T-helper 2 cell treated with Interferon-gamma antibody and Interleukin-4, amounts not matched to agents 100 ng/mL and 5 ng/mL, for 36 hours (primary cell): ENCODE measurements at regions not wholly inside any gene's neighbourhood (a gene's known extent, or its start where the extent isn't known, plus 50 kb on each side); places are given as distances from the start of the nearest gene placed in this dataset.

Experiments
- intact Hi-C: fragments of 100-400 bp; cut with micrococcal nuclease; formaldehyde crosslinking; loops from one replicate; pipeline ENCODE4 v1.15.1; 2023

- intact Hi-C loops: no loop called here
Measured at GRCh38 chr18:75687626-75688025, 260.1 kb upstream of the SMIM21 start.

GRCh38 chr18:75683426-75683825, 255.9 kb upstream of the SMIM21 start:
- intact Hi-C loops: no loop called here

GRCh38 chr18:75681538-75682115, 254.1 kb upstream of the SMIM21 start:
- intact Hi-C loops: no loop called here

- intact Hi-C loops: no loop called here
Measured at GRCh38 chr18:75679331-75679730, 251.8 kb upstream of the SMIM21 start.

GRCh38 chr18:75678627-75679026, 251.1 kb upstream of the SMIM21 start:
- intact Hi-C loops: no loop called here

GRCh38 chr18:75677696-75678455, 250.4 kb upstream of the SMIM21 start:
- intact Hi-C loops: no loop called here

- intact Hi-C loops: no loop called here
Measured at GRCh38 chr18:75660932-75661331, 233.4 kb upstream of the SMIM21 start.

- intact Hi-C loops: no loop called here
Measured at GRCh38 chr18:75659535-75660023, 232.1 kb upstream of the SMIM21 start.

- intact Hi-C loops: no loop called here
Measured at GRCh38 chr18:75658330-75658729, 230.8 kb upstream of the SMIM21 start.

- intact Hi-C loops: no loop called here
Measured at GRCh38 chr18:75656563-75657247, 229.2 kb upstream of the SMIM21 start.

GRCh38 chr18:75656035-75656434, 228.5 kb upstream of the SMIM21 start:
- intact Hi-C loops: no loop called here

GRCh38 chr18:75654851-75655751, 227.6 kb upstream of the SMIM21 start:
- intact Hi-C loops: no loop called here

- intact Hi-C loops: no loop called here
Measured at GRCh38 chr18:75654386-75654785, 226.9 kb upstream of the SMIM21 start.

GRCh38 chr18:75652528-75652927, 225.0 kb upstream of the SMIM21 start:
- intact Hi-C loops: no loop called here

GRCh38 chr18:75644871-75645270, 217.4 kb upstream of the SMIM21 start:
- intact Hi-C loops: no loop called here

GRCh38 chr18:75643083-75643482, 215.6 kb upstream of the SMIM21 start:
- intact Hi-C loops: no loop called here

- intact Hi-C loops: no loop called here
Measured at GRCh38 chr18:75639472-75639831, 211.9 kb upstream of the SMIM21 start.

- intact Hi-C loops: no loop called here
Measured at GRCh38 chr18:75638776-75639471, 211.4 kb upstream of the SMIM21 start.

GRCh38 chr18:75638223-75638775, 210.8 kb upstream of the SMIM21 start:
- intact Hi-C loops: no loop called here

- intact Hi-C loops: no loop called here
Measured at GRCh38 chr18:75635096-75635495, 207.6 kb upstream of the SMIM21 start.

- intact Hi-C loops: no loop called here
Measured at GRCh38 chr18:75625966-75626365, 198.5 kb upstream of the SMIM21 start.
